GM19239 (cell line): ENCODE measurements at regions not wholly inside any gene's neighbourhood (a gene's known extent, or its start where the extent isn't known, plus 50 kb on each side); places are given as distances from the start of the nearest gene placed in this dataset.
"Not testable (repeated sequence)": the region's sequence is repeated elsewhere in the genome, so short reads cannot be mapped to it uniquely, and the experiment has no call there.

Experiments
- DNase-seq: peaks from one replicate; pipeline ENCODE4 v3.0.0; 2011; ENCODE audit warnings: low spot score; ENCODE audit not compliant: insufficient read length
- FAIRE-seq: peaks from 2 replicates; lab custom pipeline; 2011; peaks lifted over from hg19 to GRCh38; lab: Jason Lieb, UNC

DNA sequence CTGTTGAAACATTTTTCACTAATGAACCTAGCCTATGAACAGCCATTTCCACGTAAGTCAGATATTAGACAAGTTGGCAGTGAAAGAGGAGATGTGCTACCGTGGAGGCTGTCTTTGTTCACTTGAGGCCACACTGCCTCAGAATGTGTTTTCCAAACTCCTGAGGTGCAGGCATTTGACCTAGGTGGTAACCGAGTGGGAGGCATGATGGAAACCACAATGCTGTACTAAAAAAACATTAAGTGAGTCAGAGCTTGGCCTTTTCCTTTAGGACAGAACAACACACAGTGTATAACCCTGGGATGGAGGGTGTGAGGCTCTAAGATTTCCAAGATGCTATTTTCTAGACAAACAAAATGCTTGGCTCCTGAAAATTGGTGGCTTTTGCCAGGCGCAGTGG, 406.3 kb downstream of the SOX2 start:
- DNase-seq (no peak), FAIRE-seq (no peak)

DNA sequence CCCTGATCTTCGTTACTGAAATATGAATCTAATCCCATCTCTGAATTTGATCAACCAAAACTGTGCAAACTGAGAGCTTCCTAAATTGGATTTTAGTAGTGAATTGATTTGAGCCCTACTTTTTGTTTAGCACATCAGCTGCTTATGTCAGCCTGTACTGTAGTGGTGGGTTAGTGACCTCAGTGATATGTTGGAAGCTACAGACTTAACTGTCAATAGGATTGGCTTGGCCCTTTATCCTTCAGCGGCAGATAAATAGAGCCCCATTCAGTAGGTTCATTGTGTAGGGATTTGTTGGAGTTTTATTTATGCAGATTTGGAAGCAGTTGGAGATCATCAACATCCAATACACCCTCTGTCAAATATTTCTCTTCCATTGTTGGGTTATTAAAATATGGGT, 409.7 kb downstream of the SOX2 start:
- no peak for DNase-seq
- no peak for FAIRE-seq

DNA sequence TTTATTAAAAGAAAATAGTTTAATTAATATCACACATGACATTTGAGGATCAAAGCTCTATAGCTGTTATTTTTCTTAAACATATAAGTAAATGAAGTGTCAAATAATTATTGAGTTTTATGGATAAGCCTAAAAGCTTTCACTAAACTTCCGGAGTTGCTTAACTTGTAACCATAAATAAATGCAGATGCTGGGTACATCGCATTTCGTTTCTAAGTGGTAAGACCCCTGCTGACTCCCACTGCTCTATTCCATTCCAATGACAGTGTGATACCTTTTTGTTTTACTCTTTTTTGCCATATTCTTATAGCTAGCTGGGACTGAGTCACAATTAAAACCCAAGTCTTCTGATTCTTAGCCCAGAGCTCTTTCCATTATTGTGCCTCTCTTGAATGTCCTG, 411.1 kb downstream of the SOX2 start:
- no peak for FAIRE-seq
- no peak for DNase-seq

DNA sequence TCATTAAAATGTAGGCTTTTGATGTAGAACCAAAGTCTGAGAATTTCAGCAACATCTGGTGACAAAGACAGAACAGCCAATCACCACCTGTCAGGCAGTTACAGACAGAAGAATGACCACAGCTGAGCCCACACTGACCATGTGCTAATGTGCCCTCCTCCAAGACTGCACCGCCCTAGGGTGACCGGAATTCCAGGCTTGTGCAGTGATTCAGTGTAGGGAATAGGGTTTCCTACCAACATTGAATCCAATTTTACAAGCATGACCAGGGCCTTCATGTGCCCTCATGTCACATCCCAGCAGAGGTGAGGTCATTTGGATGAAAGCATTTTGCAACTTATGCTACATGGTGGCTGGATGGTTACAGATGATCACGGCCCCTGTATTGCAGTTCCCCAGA, 412.5 kb downstream of the SOX2 start:
- DNase-seq (no peak), FAIRE-seq (no peak)

DNA sequence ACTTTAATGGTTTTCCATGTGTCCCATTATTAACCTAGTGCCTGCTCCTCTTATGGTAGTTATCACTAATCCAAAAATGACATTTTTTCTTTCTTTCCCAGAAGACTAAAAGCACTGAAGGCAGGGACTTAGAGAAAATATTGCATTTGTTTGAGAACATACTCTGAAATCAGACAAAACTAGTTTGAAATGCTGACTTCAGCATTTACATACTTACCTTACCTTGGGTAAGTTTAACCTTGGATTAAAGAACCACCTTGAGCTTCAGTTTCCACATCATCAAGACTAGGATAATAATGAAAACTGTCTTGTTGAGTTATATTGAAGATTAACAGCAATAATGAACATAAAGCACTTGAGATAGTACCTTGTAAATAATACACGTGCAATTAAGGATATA, 413.0 kb downstream of the SOX2 start:
- FAIRE-seq, result no peak

DNA sequence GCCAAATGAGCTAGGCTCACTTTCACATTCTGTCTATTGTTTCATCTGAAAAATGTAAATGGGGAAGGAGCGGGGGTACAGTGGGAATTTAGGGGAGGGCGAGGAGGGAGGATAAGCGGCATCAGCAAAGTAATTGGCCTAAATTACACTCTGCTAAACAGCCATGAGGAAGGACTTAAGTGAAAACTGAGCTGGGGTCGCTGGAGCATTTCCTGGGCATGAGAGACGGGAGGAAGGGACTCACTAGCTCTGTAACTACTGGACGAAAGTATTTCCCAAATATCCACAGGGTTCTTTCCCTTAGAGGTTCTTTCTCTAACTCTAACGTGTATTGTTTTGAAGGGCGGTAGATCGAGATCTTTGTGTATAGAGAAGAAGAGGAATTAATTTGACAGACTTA, 418.0 kb downstream of the SOX2 start:
- DNase-seq (no peak), FAIRE-seq (no peak)

More for the DNA sequence above, 413.0 kb downstream of the SOX2 start:
- DNase-seq, result no peak

DNA sequence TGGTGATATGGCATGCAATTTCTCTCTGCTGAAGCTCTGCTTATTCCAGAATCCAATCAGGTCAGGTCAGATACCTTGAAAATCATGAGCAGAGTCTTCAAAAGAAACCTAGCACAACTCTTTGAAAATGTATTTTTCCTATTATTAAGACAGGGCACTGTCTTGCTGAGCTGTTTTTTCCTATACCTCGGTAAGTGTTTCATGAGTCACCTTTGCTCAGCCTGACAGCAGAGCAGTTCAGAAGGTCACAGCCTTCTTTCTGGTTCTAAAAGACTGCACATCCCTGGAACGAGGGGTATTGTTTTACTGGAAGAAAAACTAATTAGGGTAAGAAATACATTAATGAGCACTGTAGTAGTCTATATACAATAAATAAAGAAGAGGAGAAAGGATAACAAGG, 422.0 kb downstream of the SOX2 start:
- DNase-seq (no peak), FAIRE-seq (no peak)

DNA sequence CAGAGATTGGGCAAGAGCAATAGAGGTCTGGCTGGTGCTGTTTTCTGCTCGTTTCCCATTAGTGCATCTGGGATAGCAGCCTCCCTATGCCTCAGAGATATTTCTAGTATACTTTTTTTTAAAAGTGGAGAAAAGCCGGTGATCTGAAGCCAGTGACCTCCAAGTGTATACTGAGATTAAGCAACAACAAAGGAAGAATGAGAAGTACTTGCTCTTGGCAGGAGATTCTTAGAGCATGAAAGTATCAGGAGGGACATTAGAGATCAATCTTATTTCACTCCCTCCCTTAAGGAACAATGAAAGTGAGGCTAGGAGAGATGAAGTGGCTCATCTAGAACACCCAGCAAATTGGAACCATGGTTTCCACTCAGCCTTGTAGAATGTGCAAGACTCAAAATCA, 423.3 kb downstream of the SOX2 start:
- FAIRE-seq (no peak), DNase-seq (no peak)

DNA sequence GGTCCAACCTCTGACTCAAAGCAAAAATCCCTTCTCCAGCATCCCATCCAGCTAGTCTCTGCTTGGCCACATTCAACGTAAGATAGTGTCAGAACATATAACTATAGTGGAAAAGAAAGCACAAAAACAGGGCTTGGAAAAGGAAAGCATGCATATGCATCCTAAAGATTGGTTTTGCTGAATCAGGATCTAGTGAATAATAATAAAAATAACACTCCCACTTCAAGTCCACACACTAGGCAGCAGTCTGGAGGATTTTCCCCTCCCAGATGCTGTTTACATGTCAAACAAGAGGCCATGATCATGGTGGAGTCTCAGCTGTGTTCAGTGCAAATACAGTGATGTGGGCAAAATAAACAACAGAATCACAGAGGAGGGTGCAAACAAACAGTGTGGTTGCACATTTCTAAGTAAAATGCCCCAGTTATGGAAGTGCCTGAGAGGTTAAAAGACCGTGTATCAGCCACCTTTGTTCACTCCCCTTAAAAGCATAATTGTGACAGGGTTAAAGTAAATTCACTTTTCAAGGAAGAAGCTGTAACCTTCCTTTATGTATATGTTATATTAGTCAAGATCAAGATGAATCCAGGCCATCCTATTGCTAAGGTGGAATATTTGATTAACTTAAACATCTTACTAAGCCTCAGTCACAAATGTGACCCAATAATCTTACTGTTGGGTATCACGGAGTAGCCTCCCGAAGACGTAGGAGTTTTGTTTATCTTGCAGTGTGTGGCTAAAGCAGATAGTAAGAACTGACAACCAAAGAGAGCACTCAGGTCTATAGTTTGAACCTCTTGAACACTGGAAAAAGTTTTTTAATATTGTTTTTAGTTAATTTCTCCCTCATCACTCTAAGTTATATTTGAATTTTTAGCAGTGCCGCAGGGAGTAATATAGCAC, 424.5 kb downstream of the SOX2 start:
- DNase-seq, result no peak

DNA sequence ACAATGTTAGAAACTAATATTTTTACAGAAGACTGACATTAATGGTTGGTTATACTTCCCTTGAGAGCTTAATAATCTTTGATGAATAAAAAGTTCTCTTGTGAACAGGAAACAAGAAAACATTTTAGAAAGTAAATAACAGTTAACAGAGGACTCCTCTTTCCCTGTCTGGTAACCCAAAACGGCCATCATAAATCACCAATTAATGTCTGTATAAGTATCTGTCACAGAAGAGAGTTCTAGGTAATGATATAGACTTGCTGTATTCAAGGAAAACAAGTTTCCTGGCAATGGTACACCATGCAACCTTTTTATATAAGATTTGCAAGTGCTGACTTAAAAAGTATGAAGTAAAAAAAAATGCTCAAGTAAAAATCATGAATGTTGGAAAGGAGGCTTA, 426.7 kb downstream of the SOX2 start:
- no peak for FAIRE-seq
- DNase-seq, result no peak

More for the DNA sequence above, 424.5 kb downstream of the SOX2 start:
- no peak for FAIRE-seq

DNA sequence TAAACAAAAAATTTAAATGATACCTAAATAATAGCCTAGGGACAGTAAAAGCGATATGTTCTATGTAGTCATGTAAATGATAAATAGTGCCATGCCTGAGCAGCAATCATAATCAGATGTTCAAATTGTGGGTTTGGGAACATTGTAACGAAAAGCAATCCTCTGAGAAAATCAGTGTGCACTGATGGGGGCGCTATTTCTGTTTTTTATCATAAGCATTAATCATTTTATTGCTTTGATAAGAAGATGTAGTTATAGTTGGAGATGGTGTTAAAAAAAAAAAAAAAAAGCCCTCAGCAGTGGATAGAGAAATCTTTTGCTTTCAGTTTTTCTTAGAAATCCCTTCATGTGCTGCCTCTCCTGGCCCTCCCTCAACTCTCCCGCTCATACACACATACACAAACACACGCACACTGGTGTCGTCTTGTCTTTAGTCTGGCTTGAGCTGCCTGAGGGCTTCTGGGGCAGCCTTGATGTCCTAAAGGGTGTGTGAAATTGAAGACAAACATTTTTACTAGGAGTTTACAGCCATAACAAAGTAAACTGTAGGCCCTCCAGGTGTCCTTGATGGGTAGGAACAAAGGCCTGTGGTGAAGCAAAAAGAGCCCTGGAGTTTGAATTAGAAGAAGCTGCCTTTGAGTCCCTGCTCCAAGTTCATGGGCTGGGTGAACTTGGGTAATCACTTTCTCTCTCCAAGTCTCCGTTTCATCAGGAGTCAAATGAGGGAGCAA, 428.1 kb downstream of the SOX2 start:
- FAIRE-seq, result no peak
- no peak for DNase-seq

DNA sequence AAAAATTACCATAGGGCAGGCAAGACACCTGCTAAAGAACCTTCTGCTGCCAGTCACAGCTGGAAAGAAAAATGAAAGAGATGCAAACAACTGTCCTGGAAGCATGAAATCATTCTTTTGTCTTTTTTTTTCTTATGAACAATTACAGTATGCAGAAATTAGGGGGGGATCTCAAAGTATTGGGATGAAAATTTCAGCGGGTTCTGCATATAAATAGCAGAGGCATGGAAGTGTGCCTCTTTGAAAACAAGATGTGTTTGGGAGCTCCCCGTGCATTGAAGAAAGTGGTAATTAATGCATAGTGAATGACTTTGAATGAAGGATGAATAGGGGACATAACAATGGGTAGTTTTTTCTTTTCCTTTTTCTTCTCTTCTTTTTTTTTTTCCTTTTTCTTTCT, 431.2 kb downstream of the SOX2 start:
- no peak for FAIRE-seq
- DNase-seq, result no peak

DNA sequence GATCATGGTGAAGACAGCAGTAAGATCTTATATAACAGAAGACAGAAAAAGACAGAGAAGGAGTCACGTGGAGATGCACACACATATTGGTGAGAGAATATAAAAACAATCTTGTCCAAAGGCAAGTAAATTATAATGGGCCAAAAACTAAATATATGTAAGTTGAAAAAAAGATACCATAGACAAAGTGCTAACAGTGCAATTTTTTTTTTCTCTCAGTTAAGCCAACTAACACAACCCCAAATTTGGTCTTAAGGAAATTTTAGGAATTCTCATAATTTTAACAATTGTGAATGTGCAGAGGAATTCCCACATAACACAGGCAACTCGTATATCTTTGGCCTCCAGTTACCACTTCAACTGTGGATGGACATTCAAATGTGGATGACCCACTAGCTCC, 432.2 kb downstream of the SOX2 start:
- FAIRE-seq (no peak), DNase-seq (no peak)

DNA sequence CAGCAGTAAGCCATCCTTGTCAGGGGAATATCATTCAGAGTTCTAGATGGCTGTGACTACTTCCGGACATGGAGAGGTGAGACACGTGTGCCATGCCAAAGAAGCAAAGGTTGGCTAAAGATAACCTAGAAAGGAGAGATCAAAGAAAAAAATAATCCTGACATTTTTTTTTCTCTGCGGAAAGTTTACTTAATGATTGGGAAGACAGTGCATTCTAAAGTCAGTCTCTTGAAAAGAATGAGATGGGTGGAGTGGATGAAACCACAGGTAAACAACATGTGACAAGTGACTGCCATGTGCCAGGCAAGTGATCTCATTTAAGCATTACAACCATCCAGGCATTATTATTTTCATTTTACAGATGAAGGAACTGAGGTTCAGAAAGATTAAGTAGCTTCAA, 436.6 kb downstream of the SOX2 start:
- FAIRE-seq, result no peak
- DNase-seq, result no peak

DNA sequence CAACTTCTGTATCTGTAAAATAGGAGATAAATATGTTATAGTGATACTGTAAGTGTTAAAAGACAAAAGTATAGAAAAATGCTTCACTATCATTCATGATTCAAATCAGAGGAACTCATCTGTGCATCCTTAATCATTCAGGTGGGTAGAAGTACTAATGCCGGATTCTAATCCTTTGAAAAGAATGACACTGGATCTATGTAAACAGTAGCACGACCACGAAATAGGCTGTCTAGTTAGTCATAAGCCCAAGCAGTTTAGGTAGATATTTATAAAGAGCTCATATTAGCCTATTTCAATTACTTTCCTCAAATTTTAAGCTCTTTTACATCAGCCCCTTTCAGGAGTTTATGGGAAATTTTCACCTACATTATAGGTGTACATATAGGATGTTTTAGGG, 437.9 kb downstream of the SOX2 start:
- DNase-seq, result no peak
- FAIRE-seq, result no peak

DNA sequence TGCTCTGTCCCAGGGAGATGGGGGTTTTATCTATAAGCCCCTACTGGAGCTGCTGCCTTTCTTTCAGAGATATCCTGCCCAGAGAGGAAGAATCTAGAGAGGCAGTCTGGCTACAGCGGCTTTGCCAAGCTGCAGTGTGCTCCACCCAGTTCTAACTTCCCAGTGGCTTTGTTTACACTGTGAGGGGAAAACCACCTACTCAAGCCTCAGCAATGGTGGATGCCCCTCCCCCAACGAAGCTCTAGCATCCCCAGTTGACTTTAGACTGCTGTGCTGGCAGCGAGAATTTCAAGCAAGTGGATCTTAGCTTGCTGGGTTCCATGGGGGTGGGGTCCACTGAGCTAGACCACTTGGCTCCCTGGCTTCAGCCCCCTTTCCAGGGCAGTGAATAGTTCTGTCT, 444.6 kb downstream of the SOX2 start:
- FAIRE-seq, DNase-seq: not testable (repeated sequence)

DNA sequence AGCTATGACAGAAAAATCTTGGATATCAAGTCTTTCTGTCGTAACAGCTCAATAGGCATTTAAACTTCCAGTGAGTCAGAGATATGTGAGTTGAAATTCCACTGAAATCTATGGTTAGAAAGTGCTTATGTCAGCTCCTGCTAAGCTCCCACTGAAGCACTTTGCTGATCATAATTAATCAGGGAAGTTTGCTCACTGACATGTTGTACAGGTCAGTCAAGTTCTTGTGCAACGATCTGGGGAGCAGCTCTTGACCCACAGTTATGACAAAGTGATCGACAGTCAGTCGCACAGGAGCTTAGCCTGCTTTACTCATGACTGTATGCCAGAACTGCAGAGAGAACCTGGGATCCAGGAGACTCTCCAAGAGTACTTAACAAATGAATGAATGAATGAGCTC, 453.5 kb downstream of the SOX2 start:
- no peak for FAIRE-seq
- DNase-seq, result no peak

DNA sequence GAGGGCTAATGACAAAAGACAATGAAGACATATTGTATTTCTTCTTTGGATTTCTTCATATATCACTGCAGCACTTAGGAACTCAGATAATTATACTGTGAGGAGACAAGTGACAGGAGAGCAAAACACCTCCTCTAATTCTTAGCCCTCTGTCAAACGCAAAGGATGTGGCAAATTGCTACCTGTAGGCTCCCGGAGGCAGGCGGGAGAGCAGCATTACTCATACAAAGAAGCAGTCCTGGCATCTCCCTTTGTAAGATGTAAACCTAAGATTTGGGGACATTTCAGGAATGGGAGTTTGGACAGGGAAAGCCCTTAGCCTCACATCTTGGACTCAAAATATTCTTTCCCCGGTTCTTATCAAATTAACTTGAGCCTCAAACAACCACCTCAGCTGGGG, 460.8 kb downstream of the SOX2 start:
- no peak for FAIRE-seq
- no peak for DNase-seq

DNA sequence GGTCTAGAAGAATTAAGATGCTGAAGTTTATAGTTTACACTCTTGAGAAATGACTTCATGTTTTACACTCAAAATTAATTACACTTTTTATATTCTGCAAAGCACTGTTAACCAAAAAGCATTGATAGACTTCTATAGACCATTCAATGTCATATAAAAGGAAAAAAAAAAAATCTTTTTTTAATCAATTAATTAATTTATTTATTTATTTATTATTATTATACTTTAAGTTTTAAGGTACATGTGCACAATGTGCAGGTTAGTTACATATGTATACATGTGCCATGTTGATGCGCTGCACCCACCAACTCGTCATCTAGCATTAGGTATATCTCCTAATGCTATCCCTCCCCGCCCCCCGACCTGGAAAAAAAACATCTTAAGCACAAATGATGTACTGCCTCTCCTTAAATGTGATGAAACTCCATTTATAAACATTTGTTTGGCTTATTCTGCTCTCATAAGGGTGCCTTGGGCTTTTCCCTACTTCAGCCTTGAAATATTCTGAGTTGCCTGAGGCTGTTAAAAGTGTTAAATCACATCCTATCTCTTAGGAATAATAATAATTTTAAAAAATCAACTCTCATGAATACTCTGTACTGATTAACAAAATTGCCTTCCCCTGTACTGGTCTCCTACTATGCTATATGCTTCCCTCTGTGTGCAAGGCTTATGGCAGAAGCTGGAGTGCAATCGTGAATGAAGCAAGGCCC, 466.9 kb downstream of the SOX2 start:
- no peak for DNase-seq
- FAIRE-seq, result no peak

DNA sequence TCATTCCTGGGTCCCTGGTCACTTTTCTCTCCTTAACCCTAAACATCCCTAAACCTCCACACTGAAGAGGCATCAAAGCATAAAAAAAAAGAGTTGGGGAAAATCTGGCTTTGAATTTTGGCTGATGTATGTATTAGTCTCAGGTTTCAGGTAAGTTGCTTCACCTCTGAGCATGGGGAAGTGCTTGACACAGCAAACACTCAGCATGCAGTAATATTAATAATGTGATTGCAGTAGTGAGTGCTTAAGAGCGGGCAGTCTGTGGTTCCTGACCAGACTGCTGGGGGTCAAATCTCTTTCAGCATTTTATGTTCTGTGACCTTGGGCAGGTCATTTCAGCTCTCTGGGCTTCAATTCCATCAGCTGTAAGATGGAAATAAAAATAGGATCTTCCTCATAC, 467.9 kb downstream of the SOX2 start:
- no peak for DNase-seq
- no peak for FAIRE-seq
